Liver (tissue), 8 donors: ENCODE measurements at regions not wholly inside any gene's neighbourhood (a gene's known extent, or its start where the extent isn't known, plus 50 kb on each side); places are given as distances from the start of the nearest gene placed in this dataset.

ENCODE experiments used
- DNase-seq: peaks from one replicate; pipeline ENCODE4 v3.0.0-alpha.2; 2017; ENCODE audit warnings: low spot score
- H3K27ac ChIP-seq, 2 donors: one replicate each; pipeline ENCODE4 v1.7.0; 2013; ENCODE audit warnings: inconsistent platforms in 2 of 2, low read length in 2 of 2, control low read depth in 1 of 2, low read depth in 1 of 2, mild to moderate bottlenecking in 1 of 2
- H3K27me3 ChIP-seq, 4 donors: one replicate each; pipeline versions ENCODE4 v1.6.1 to v1.7.0; 2013; ENCODE audit warnings: low read length in 3 of 4, inconsistent platforms in 1 of 4, mild to moderate bottlenecking in 1 of 4, moderate library complexity in 1 of 4; ENCODE audit not compliant: control insufficient read depth in 4 of 4, insufficient read depth in 4 of 4
- H3K36me3 ChIP-seq, 4 donors: one replicate each; pipeline versions ENCODE4 v1.6.1 to v1.7.0; 2013; ENCODE audit warnings: low read length in 3 of 4, mild to moderate bottlenecking in 3 of 4, low read depth in 1 of 4, moderate library complexity in 1 of 4; ENCODE audit not compliant: control insufficient read depth in 4 of 4, insufficient read depth in 3 of 4
- H3K4me1 ChIP-seq, 4 donors: one replicate each; pipeline versions ENCODE4 v1.6.1 to v1.7.0; 2013; ENCODE audit warnings: low read length in 3 of 4, mild to moderate bottlenecking in 3 of 4, moderate library complexity in 1 of 4; ENCODE audit not compliant: control insufficient read depth in 4 of 4, insufficient read depth in 4 of 4
- H3K4me3 ChIP-seq, 3 donors: one replicate each; pipeline versions ENCODE4 v1.6.1 to v1.7.0; 2013; ENCODE audit warnings: low read length in 3 of 3, control low read depth in 1 of 3, low read depth in 1 of 3, mild to moderate bottlenecking in 1 of 3
- H3K9ac ChIP-seq, 2 donors: one replicate each; pipeline ENCODE4 v1.7.0; 2013; ENCODE audit warnings: low read length in 2 of 2, mild to moderate bottlenecking in 2 of 2, moderate library complexity in 2 of 2, control low read depth in 1 of 2, low read depth in 1 of 2
- H3K9me3 ChIP-seq, 4 donors: one replicate each; pipeline versions ENCODE4 v1.6.1 to v1.7.0; 2013; ENCODE audit warnings: low read length in 3 of 4; ENCODE audit not compliant: control insufficient read depth in 4 of 4
- ATF3 ChIP-seq: IDR thresholded peaks from 2 replicates; pipeline ENCODE4 v1.6.1; 2016; ENCODE audit warnings: antibody characterized with exemption
- CTCF ChIP-seq: fragments of 150-350 bp; IDR thresholded peaks from 2 replicates; pipeline ENCODE4 v1.5.1; 2017; ENCODE audit warnings: improper control_type of control experiment, low read depth, low read length; ENCODE audit not compliant: missing input control
- EGR1 ChIP-seq, 2 donors: IDR thresholded peaks; 2 replicates each; pipeline ENCODE4 v1.6.1; 2016 to 2018; ENCODE audit warnings: antibody characterized with exemption in 2 of 2, low read depth in 2 of 2
- FOXA1 ChIP-seq: IDR thresholded peaks from 2 replicates; pipeline ENCODE4 v1.6.1; 2016; ENCODE audit warnings: antibody characterized with exemption
- FOXA2 ChIP-seq: IDR thresholded peaks from 2 replicates; pipeline ENCODE4 v1.6.1; 2016; ENCODE audit warnings: antibody characterized with exemption
- GABPA ChIP-seq, 2 donors: IDR thresholded peaks in 1 of 2; conservative IDR thresholded peaks in 1 of 2; 2 replicates each; pipeline ENCODE4 v1.6.1; 2016; ENCODE audit warnings: antibody characterized with exemption in 2 of 2, mild to moderate bottlenecking in 1 of 2, moderate library complexity in 1 of 2
- HNF4A ChIP-seq, 2 donors: conservative IDR thresholded peaks; 2 replicates each; pipeline ENCODE4 v1.6.1; 2016; ENCODE audit warnings: antibody characterized with exemption in 2 of 2, mild to moderate bottlenecking in 2 of 2
- HNF4G ChIP-seq: IDR thresholded peaks from 2 replicates; pipeline ENCODE4 v1.6.1; 2016; ENCODE audit warnings: antibody characterized with exemption
- JUND ChIP-seq, 2 donors: IDR thresholded peaks; 2 replicates each; pipeline ENCODE4 v1.6.1; 2016; ENCODE audit warnings: antibody characterized with exemption in 2 of 2
- MAX ChIP-seq: IDR thresholded peaks from 2 replicates; pipeline ENCODE4 v1.6.1; 2016; ENCODE audit warnings: antibody characterized with exemption
- NR2F2 ChIP-seq: IDR thresholded peaks from 2 replicates; pipeline ENCODE4 v1.6.1; 2016; ENCODE audit warnings: antibody characterized with exemption
- RAD21 ChIP-seq, 2 donors: IDR thresholded peaks; 2 replicates each; pipeline ENCODE4 v1.6.1; 2016; ENCODE audit warnings: antibody characterized with exemption in 2 of 2, mild to moderate bottlenecking in 2 of 2
- REST ChIP-seq: IDR thresholded peaks from 2 replicates; pipeline ENCODE4 v1.6.1; 2016; ENCODE audit warnings: antibody characterized with exemption, mild to moderate bottlenecking
- RXRA ChIP-seq, 2 donors: IDR thresholded peaks; 2 replicates each; pipeline ENCODE4 v1.6.1; 2017 to 2018; ENCODE audit warnings: antibody characterized with exemption in 2 of 2, mild to moderate bottlenecking in 1 of 2
- SP1 ChIP-seq: IDR thresholded peaks from 2 replicates; pipeline ENCODE4 v1.6.1; 2018; ENCODE audit warnings: antibody characterized with exemption, mild to moderate bottlenecking
- TAF1 ChIP-seq: conservative IDR thresholded peaks from 2 replicates; pipeline ENCODE4 v1.6.1; 2016; ENCODE audit warnings: antibody characterized with exemption, mild to moderate bottlenecking
- YY1 ChIP-seq: IDR thresholded peaks from 2 replicates; pipeline ENCODE4 v1.6.1; 2016; ENCODE audit warnings: antibody characterized with exemption, mild to moderate bottlenecking
- ZBTB33 ChIP-seq: IDR thresholded peaks from 2 replicates; pipeline ENCODE4 v1.6.1; 2016; ENCODE audit warnings: antibody characterized with exemption
- WGBS: extraction: QIAGEN DNeasy Blood & Tissue Kit; methylation state at CpG from one replicate; pipeline ENCODE4 v1.1.7; 2013; 5-methylcytosine and 5-hydroxymethylcytosine counted together
- donor health status: healthy.
- donor health status: healthy.
- donor health status: healthy.
- donor health status: healthy.
- donor health status: healthy.

GRCh38 chr7:28299556-28299955 is 112.8 kb upstream of the CREB5 start:
- TF ChIP-seq SP1 (no peak), REST (no peak), YY1 (no peak), NR2F2 (no peak), JUND (IDR thresholded peaks at IDR 0.05) (no peak), CTCF (no peak), HNF4A (conservative IDR thresholded peaks at IDR 0.05) (peak; percentile 16 to 61), RXRA (IDR thresholded peaks at IDR 0.05) (peak in 1 of 2 donors; percentile 64), ATF3 (no peak), MAX (peak; percentile 24)
- 96% methylated on average over 1 of the region's 1 CpG for WGBS
- DNase-seq = no peak

GRCh38 chr7:28300488-28300887 is 111.8 kb upstream of the CREB5 start:
- no peak overlapping the region for H3K9ac ChIP-seq
- WGBS = 31% methylated on average over 5 of the region's 5 CpGs
- H3K4me1 ChIP-seq = peaks cover 0 to 19% (median 6%) of the 10 kb centered on the region in 4 donors
- H3K4me3 ChIP-seq = no peak overlapping the region
- no peak for DNase-seq
- no peaks in the 10 kb centered on the region for H3K9me3 ChIP-seq
- H3K36me3 ChIP-seq = no peaks in the 10 kb centered on the region
- H3K27ac ChIP-seq = peak overlapping the region; percentile 66 to 70
- H3K27me3 ChIP-seq = no peaks in the 10 kb centered on the region
- TF ChIP-seq REST (no peak), EGR1 (IDR thresholded peaks at IDR 0.05; ENCODE audit: low read depth in 2 of 2) (no peak), JUND (IDR thresholded peaks at IDR 0.05) (no peak), ATF3 (no peak), RAD21 (IDR thresholded peaks at IDR 0.05) (no peak), ZBTB33 (no peak), HNF4A (conservative IDR thresholded peaks at IDR 0.05) (no peak), GABPA (IDR thresholded peaks at IDR 0.05 in 1 of 2, conservative IDR thresholded peaks at IDR 0.05 in 1 of 2) (no peak), FOXA1 (no peak), YY1 (no peak), HNF4G (no peak), SP1 (no peak), TAF1 (no peak), FOXA2 (no peak), RXRA (IDR thresholded peaks at IDR 0.05) (no peak), NR2F2 (no peak), MAX (no peak)

More at GRCh38 chr7:28299556-28299955, 112.8 kb upstream of the CREB5 start:
- no peaks in the 10 kb centered on the region for H3K36me3 ChIP-seq
- H3K9ac ChIP-seq = no peak overlapping the region
- no peak overlapping the region for H3K27ac ChIP-seq
- H3K4me3 ChIP-seq = no peak overlapping the region
- H3K9me3 ChIP-seq = no peaks in the 10 kb centered on the region
- no peaks in the 10 kb centered on the region for H3K27me3 ChIP-seq
- peaks cover 0 to 19% (median 6%) of the 10 kb centered on the region in 4 donors for H3K4me1 ChIP-seq
